Left ventricle myocardium inferior (tissue), 1 donor: ENCODE measurements at regions not wholly inside any gene's neighbourhood (a gene's known extent, or its start where the extent isn't known, plus 50 kb on each side); places are given as distances from the start of the nearest gene placed in this dataset.

Experiments used
- DNase-seq: peaks from one replicate; pipeline ENCODE4 v3.0.0-alpha.2; 2020
- H3K27ac ChIP-seq: fragments of 200-600 bp; replicated peaks from 2 replicates; pipeline ENCODE4 v1.8.0; 2021
- H3K27me3 ChIP-seq: fragments of 200-600 bp; 2 replicates; pipeline ENCODE4 v1.8.0; 2021; ENCODE audit warnings: low read depth
- H3K36me3 ChIP-seq: fragments of 200-600 bp; 2 replicates; pipeline ENCODE4 v1.8.0; 2021
- H3K4me1 ChIP-seq: fragments of 200-600 bp; 2 replicates; pipeline ENCODE4 v1.8.0; 2021
- H3K4me3 ChIP-seq: fragments of 200-600 bp; 2 replicates; pipeline ENCODE4 v1.8.0; 2021; ENCODE audit warnings: mild to moderate bottlenecking, moderate library complexity
- H3K9me3 ChIP-seq: fragments of 200-600 bp; replicated peaks from 2 replicates; pipeline ENCODE4 v1.8.0; 2021
- CTCF ChIP-seq: fragments of 200-600 bp; IDR thresholded peaks from 2 replicates; pipeline ENCODE4 v1.8.0; 2021; ENCODE audit warnings: antibody characterized with exemption, mild to moderate bottlenecking, borderline replicate concordance
- intact Hi-C: fragments of 100-400 bp; cut with micrococcal nuclease; formaldehyde crosslinking; loops from one replicate; pipeline ENCODE4 v1.11.0; 2022
- donor health status: DM: no; HTN: yes; CAD: no; lungs with severe emphysema.

- Histone ChIP-seq H3K9me3 (no peaks in the 10 kb centered on the region), H3K4me3 (no peak overlapping the region), H3K4me1 (no peaks in the 10 kb centered on the region), H3K27me3 (no peaks in the 10 kb centered on the region), H3K27ac (no peak overlapping the region), H3K36me3 (no peaks in the 10 kb centered on the region)
- DNase-seq: no peak
- intact Hi-C loops: no loop called here
- TF ChIP-seq CTCF: no peak
Observed at GRCh38 chr1:58409890-58410289, 136.6 kb downstream of the OMA1 start.

- intact Hi-C loops: no loop called here
- Histone ChIP-seq H3K27me3 (no peaks in the 10 kb centered on the region), H3K4me1 (no peaks in the 10 kb centered on the region), H3K4me3 (no peak overlapping the region), H3K9me3 (no peaks in the 10 kb centered on the region), H3K36me3 (no peaks in the 10 kb centered on the region), H3K27ac (no peak overlapping the region)
- DNase-seq: no peak
- no peak for TF ChIP-seq CTCF
Observed at GRCh38 chr1:58409336-58409735, 137.2 kb downstream of the OMA1 start.

- no peak for TF ChIP-seq CTCF
- Histone ChIP-seq H3K4me1 (peaks cover 13% of the 10 kb centered on the region), H3K4me3 (no peak overlapping the region), H3K36me3 (no peaks in the 10 kb centered on the region), H3K27me3 (no peaks in the 10 kb centered on the region), H3K27ac (no peak overlapping the region), H3K9me3 (no peaks in the 10 kb centered on the region)
- intact Hi-C loops: no loop called here
- no peak for DNase-seq
Observed at GRCh38 chr1:58406301-58407071, 140.0 kb downstream of the OMA1 start.

- H3K27ac ChIP-seq: no peak overlapping the region
- H3K9me3 ChIP-seq: no peaks in the 10 kb centered on the region
- intact Hi-C loops: no loop called here
- H3K4me3 ChIP-seq: no peak overlapping the region
- no peak for TF ChIP-seq CTCF
- H3K4me1 ChIP-seq: peaks cover 13% of the 10 kb centered on the region
- H3K27me3 ChIP-seq: no peaks in the 10 kb centered on the region
- H3K36me3 ChIP-seq: no peaks in the 10 kb centered on the region
- no peak for DNase-seq
Observed at GRCh38 chr1:58405660-58406059, 140.9 kb downstream of the OMA1 start.

- Histone ChIP-seq H3K27me3 (no peaks in the 10 kb centered on the region), H3K9me3 (no peaks in the 10 kb centered on the region), H3K4me1 (peaks cover 20% of the 10 kb centered on the region), H3K27ac (no peak overlapping the region), H3K4me3 (no peak overlapping the region), H3K36me3 (no peaks in the 10 kb centered on the region)
- DNase-seq: no peak
- TF ChIP-seq CTCF: no peak
- intact Hi-C loops: no loop called here
Observed at GRCh38 chr1:58403894-58404293, 142.6 kb downstream of the OMA1 start.
